OCI-M1 (cell line): ENCODE measurements at regions not wholly inside any gene's neighbourhood (a gene's known extent, or its start where the extent isn't known, plus 50 kb on each side); places are given as distances from the start of the nearest gene placed in this dataset.

ENCODE experiments used
- DNase-seq: peaks from one replicate; lab custom pipeline; 2025; lab: John Stamatoyannopoulos, UW

- DNase-seq, result no peak
Measured at GRCh38 chr2:240319855-240320203, 115.6 kb upstream of the GPC1 start.

- DNase-seq, result no peak
Measured at GRCh38 chr2:240320204-240320993, 115.1 kb upstream of the GPC1 start.

- DNase-seq, result no peak
Measured at GRCh38 chr2:240322231-240322955, 113.1 kb upstream of the GPC1 start.

GRCh38 chr2:240322991-240323390, 112.5 kb upstream of the GPC1 start:
- no peak for DNase-seq

GRCh38 chr2:240323601-240324291, 111.7 kb upstream of the GPC1 start:
- no peak for DNase-seq

- DNase-seq, result no peak
Measured at GRCh38 chr2:240324312-240325015, 111.0 kb upstream of the GPC1 start.

GRCh38 chr2:240325016-240326007, 110.2 kb upstream of the GPC1 start:
- DNase-seq, result no peak

- no peak for DNase-seq
Measured at GRCh38 chr2:240326246-240326645, 109.2 kb upstream of the GPC1 start.

GRCh38 chr2:240326886-240327285, 108.6 kb upstream of the GPC1 start:
- DNase-seq, result no peak

GRCh38 chr2:240327566-240327965, 107.9 kb upstream of the GPC1 start:
- DNase-seq, result no peak

GRCh38 chr2:240328526-240328925, 106.9 kb upstream of the GPC1 start:
- DNase-seq, result no peak

GRCh38 chr2:240329116-240329665, 106.3 kb upstream of the GPC1 start:
- no peak for DNase-seq

GRCh38 chr2:240329778-240330177, 105.7 kb upstream of the GPC1 start:
- no peak for DNase-seq

GRCh38 chr2:240333985-240334384, 101.5 kb upstream of the GPC1 start:
- DNase-seq, result no peak

GRCh38 chr2:240335061-240335460, 100.4 kb upstream of the GPC1 start:
- no peak for DNase-seq

GRCh38 chr2:240336820-240337427, 98.5 kb upstream of the GPC1 start:
- no peak for DNase-seq

GRCh38 chr2:240338274-240338673, 97.2 kb upstream of the GPC1 start:
- no peak for DNase-seq

GRCh38 chr2:240339411-240340360, 95.8 kb upstream of the GPC1 start:
- DNase-seq, result no peak

GRCh38 chr2:240340361-240340761, 95.1 kb upstream of the GPC1 start:
- no peak for DNase-seq
